Astrocyte (in vitro differentiated cells and primary cell): ENCODE measurements at regions not wholly inside any gene's neighbourhood (a gene's known extent, or its start where the extent isn't known, plus 50 kb on each side); places are given as distances from the start of the nearest gene placed in this dataset.

ENCODE experiments used
- DNase-seq: peaks from one replicate; pipeline ENCODE4 v3.0.0-alpha.2; 2010; ENCODE audit warnings: low read depth
- FAIRE-seq: peaks from 2 replicates; lab custom pipeline; 2011; peaks lifted over from hg19 to GRCh38; lab: Jason Lieb, UNC
- H2AFZ ChIP-seq: 2 replicates; pipeline ENCODE4 v1.6.0; 2012; ENCODE audit warnings: low read depth, low read length, inconsistent platforms
- H3K27ac ChIP-seq: 2 replicates; pipeline ENCODE4 v1.5.1; 2011; ENCODE audit warnings: low read depth, low read length, inconsistent platforms
- H3K27me3 ChIP-seq: 2 replicates; pipeline ENCODE4 v1.6.0; 2011; ENCODE audit warnings: low read length, inconsistent platforms; ENCODE audit not compliant: insufficient read depth
- H3K36me3 ChIP-seq: 2 replicates; pipeline ENCODE4 v1.5.1; 2011; ENCODE audit warnings: low read length, inconsistent platforms; ENCODE audit not compliant: insufficient read depth
- H3K4me1 ChIP-seq: 2 replicates; pipeline ENCODE4 v1.5.1; 2011; ENCODE audit warnings: low read length, inconsistent platforms; ENCODE audit not compliant: insufficient read depth
- H3K4me2 ChIP-seq: 2 replicates; pipeline ENCODE4 v1.6.0; 2012; ENCODE audit warnings: low read length, inconsistent platforms
- H3K4me3 ChIP-seq: 2 replicates; pipeline ENCODE4 v1.5.1; 2011; ENCODE audit warnings: low read depth, mild to moderate bottlenecking, low read length, inconsistent platforms; ENCODE audit not compliant: insufficient read depth
- H3K79me2 ChIP-seq: 2 replicates; pipeline ENCODE4 v1.6.0; 2012; ENCODE audit warnings: mild to moderate bottlenecking, low read length, inconsistent platforms; ENCODE audit not compliant: insufficient read depth
- H3K9ac ChIP-seq: 2 replicates; pipeline ENCODE4 v1.6.0; 2012; ENCODE audit warnings: mild to moderate bottlenecking, low read length, inconsistent platforms
- H3K9me3 ChIP-seq: 2 replicates; pipeline ENCODE4 v1.5.1; 2012; ENCODE audit warnings: low read depth, mild to moderate bottlenecking, low read length, inconsistent platforms; ENCODE audit not compliant: insufficient read depth
- H4K20me1 ChIP-seq: 2 replicates; pipeline ENCODE4 v1.6.0; 2012; ENCODE audit warnings: low read length, inconsistent platforms; ENCODE audit not compliant: insufficient read depth
- H3K27ac Mint-ChIP-seq: one replicate; pipeline ENCODE4 v1.8.0; 2021; ENCODE audit warnings: mild to moderate bottlenecking, mixed read lengths; ENCODE audit not compliant: unreplicated experiment
- H3K27me3 Mint-ChIP-seq: one replicate; pipeline ENCODE4 v1.8.0; 2021; ENCODE audit warnings: low read depth, mixed read lengths; ENCODE audit not compliant: unreplicated experiment
- H3K36me3 Mint-ChIP-seq: one replicate; pipeline ENCODE4 v1.8.0; 2021; ENCODE audit warnings: low read depth, mixed read lengths; ENCODE audit not compliant: unreplicated experiment
- H3K4me1 Mint-ChIP-seq: one replicate; pipeline ENCODE4 v1.8.0; 2021; ENCODE audit warnings: low read depth, mixed read lengths; ENCODE audit not compliant: unreplicated experiment
- H3K4me3 Mint-ChIP-seq: one replicate; pipeline ENCODE4 v1.8.0; 2021; ENCODE audit warnings: mild to moderate bottlenecking, moderate library complexity, mixed read lengths; ENCODE audit not compliant: unreplicated experiment
- H3K9me3 Mint-ChIP-seq: one replicate; pipeline ENCODE4 v1.8.0; 2021; ENCODE audit warnings: mild to moderate bottlenecking, mixed read lengths; ENCODE audit not compliant: unreplicated experiment
- EZH2 ChIP-seq: IDR thresholded peaks from 2 replicates; pipeline ENCODE4 v1.6.1; 2012; ENCODE audit warnings: mild to moderate bottlenecking, low read length, inconsistent platforms; ENCODE audit not compliant: insufficient read depth
- TF ChIP-seq, protein P1 (sequence below): IDR thresholded peaks from 2 replicates; pipeline ENCODE4 v1.5.1; 2011; ENCODE audit warnings: low read depth, mild to moderate bottlenecking, inconsistent platforms, low read length, moderate library complexity; ENCODE audit not compliant: insufficient read depth

DNA sequence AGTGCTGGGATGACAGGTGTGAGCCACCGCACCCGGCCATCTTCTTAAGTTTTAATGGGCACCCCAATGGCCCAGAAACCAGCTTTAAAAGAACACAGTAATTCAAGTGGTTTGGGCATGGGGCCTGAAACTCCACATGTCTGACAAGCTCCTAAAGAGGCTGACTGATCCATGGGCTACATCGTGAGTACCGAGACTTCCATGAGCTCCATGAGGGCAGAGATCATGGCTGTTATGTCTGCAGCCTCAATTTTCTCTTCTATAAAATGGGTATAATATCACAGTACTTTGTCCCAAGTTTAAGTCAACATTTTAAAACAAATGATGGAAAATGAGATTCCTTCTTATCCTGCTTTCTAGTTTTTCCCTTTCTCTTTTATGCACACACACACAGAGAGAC lies 397.6 kb upstream of the MAF start:
- Mint-ChIP-seq H3K27ac (no peak overlapping the region), H3K4me3 (no peak overlapping the region), H3K36me3 (no peaks in the 10 kb centered on the region), H3K4me1 (no peaks in the 10 kb centered on the region), H3K9me3 (no peaks in the 10 kb centered on the region), H3K27me3 (peaks cover 10% of the 10 kb centered on the region)
- Histone ChIP-seq H3K79me2 (no peaks in the 10 kb centered on the region), H3K27me3 (no peaks in the 10 kb centered on the region), H3K4me2 (no peak overlapping the region), H3K36me3 (no peaks in the 10 kb centered on the region), H3K4me3 (no peak overlapping the region), H2AFZ (no peak overlapping the region), H4K20me1 (no peaks in the 10 kb centered on the region), H3K4me1 (no peaks in the 10 kb centered on the region), H3K9ac (no peak overlapping the region), H3K9me3 (no peaks in the 10 kb centered on the region), H3K27ac (no peak overlapping the region)
- TF ChIP-seq, protein P1, sequence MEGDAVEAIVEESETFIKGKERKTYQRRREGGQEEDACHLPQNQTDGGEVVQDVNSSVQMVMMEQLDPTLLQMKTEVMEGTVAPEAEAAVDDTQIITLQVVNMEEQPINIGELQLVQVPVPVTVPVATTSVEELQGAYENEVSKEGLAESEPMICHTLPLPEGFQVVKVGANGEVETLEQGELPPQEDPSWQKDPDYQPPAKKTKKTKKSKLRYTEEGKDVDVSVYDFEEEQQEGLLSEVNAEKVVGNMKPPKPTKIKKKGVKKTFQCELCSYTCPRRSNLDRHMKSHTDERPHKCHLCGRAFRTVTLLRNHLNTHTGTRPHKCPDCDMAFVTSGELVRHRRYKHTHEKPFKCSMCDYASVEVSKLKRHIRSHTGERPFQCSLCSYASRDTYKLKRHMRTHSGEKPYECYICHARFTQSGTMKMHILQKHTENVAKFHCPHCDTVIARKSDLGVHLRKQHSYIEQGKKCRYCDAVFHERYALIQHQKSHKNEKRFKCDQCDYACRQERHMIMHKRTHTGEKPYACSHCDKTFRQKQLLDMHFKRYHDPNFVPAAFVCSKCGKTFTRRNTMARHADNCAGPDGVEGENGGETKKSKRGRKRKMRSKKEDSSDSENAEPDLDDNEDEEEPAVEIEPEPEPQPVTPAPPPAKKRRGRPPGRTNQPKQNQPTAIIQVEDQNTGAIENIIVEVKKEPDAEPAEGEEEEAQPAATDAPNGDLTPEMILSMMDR, result no peak
- TF ChIP-seq EZH2, result no peak
- DNase-seq (no peak), FAIRE-seq (no peak)

DNA sequence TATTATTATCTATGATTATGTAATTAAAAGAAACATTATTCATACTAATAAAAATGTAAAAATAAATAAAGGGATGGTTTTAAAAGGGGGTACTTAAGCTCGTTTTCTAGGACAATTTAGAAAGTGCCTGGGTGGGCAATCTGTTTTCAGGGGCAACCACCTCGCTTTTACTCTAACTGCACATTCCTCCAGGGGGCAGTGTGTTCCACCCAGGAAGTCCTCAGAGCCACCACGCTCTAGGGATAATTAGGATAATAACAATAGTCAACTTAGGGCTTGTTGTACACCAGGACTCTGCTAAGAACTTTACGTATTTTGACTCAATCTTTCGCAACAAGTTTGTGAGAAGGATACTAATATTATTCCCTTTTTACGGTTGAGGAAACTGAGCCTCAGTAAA lies 396.7 kb upstream of the MAF start:
- DNase-seq (no peak), FAIRE-seq (no peak)
- TF ChIP-seq EZH2, result no peak
- TF ChIP-seq, protein P1, result peak; percentile 29
- Histone ChIP-seq H3K36me3 (no peaks in the 10 kb centered on the region), H3K79me2 (no peaks in the 10 kb centered on the region), H3K9ac (no peak overlapping the region), H3K4me3 (no peak overlapping the region), H3K27ac (no peak overlapping the region), H3K4me1 (no peaks in the 10 kb centered on the region), H3K9me3 (no peaks in the 10 kb centered on the region), H3K4me2 (no peak overlapping the region), H3K27me3 (no peaks in the 10 kb centered on the region), H4K20me1 (no peaks in the 10 kb centered on the region), H2AFZ (no peak overlapping the region)
- Mint-ChIP-seq H3K27ac (no peak overlapping the region), H3K4me1 (no peaks in the 10 kb centered on the region), H3K36me3 (no peaks in the 10 kb centered on the region), H3K4me3 (no peak overlapping the region), H3K27me3 (peaks cover 5% of the 10 kb centered on the region), H3K9me3 (no peaks in the 10 kb centered on the region)

DNA sequence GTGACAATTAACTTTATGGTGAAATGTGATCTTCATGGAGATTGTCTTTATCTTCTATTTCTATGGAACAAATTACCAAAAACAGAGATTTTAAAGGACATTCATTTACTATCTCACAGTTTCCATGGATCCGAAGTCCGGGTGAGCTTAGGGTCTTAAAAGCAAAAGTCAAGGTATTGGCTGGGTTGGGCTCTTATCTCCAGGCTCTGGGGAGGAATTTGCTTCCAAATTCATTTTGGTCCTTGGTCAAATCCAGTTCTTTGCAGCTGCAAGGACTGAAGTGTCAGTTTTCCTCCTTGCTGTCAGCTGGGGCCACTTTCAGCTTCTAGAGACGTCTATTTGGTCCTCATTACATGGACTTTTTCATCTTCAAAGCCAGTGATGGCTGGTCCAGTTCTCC lies 395.8 kb upstream of the MAF start:
- H4K20me1 ChIP-seq, result no peaks in the 10 kb centered on the region
- Mint-ChIP-seq H3K9me3 (peaks cover 3% of the 10 kb centered on the region), H3K27me3 (peaks cover 4% of the 10 kb centered on the region), H3K4me3 (no peak overlapping the region), H3K4me1 (no peaks in the 10 kb centered on the region), H3K27ac (no peak overlapping the region), H3K36me3 (no peaks in the 10 kb centered on the region)
- H3K9me3 ChIP-seq, result no peaks in the 10 kb centered on the region
- H3K79me2 ChIP-seq, result no peaks in the 10 kb centered on the region
- H3K27ac ChIP-seq, result no peak overlapping the region
- H3K4me2 ChIP-seq, result no peak overlapping the region
- DNase-seq (no peak), FAIRE-seq (no peak)
- no peaks in the 10 kb centered on the region for H3K36me3 ChIP-seq
- H2AFZ ChIP-seq, result no peak overlapping the region
- no peak for TF ChIP-seq EZH2
- TF ChIP-seq, protein P1, result no peak
- H3K9ac ChIP-seq, result no peak overlapping the region
- H3K27me3 ChIP-seq, result no peaks in the 10 kb centered on the region
- H3K4me3 ChIP-seq, result no peak overlapping the region
- H3K4me1 ChIP-seq, result no peaks in the 10 kb centered on the region
